ENCODE measurements at regions not wholly inside any gene's neighbourhood (a gene's known extent, or its start where the extent isn't known, plus 50 kb on each side); places are given as distances from the start of the nearest gene placed in this dataset.

GRCh38 chr12:95411057-95411456 lies 62.9 kb upstream of the METAP2 start:
- no peaks in the 10 kb centered on the region for H3K27me3 ChIP-seq (ENCODE audit: insufficient read depth, low read depth)
- H3K4me2 ChIP-seq = no peak overlapping the region
- H2AFZ ChIP-seq (ENCODE audit: low read depth) = no peak overlapping the region
- TF ChIP-seq, protein P1, sequence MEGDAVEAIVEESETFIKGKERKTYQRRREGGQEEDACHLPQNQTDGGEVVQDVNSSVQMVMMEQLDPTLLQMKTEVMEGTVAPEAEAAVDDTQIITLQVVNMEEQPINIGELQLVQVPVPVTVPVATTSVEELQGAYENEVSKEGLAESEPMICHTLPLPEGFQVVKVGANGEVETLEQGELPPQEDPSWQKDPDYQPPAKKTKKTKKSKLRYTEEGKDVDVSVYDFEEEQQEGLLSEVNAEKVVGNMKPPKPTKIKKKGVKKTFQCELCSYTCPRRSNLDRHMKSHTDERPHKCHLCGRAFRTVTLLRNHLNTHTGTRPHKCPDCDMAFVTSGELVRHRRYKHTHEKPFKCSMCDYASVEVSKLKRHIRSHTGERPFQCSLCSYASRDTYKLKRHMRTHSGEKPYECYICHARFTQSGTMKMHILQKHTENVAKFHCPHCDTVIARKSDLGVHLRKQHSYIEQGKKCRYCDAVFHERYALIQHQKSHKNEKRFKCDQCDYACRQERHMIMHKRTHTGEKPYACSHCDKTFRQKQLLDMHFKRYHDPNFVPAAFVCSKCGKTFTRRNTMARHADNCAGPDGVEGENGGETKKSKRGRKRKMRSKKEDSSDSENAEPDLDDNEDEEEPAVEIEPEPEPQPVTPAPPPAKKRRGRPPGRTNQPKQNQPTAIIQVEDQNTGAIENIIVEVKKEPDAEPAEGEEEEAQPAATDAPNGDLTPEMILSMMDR (conservative IDR thresholded peaks at IDR 0.05; ENCODE audit: low read depth, low read length) = no peak
- H3K4me1 ChIP-seq (ENCODE audit: low read depth, poor library complexity, severe bottlenecking) = no peaks in the 10 kb centered on the region
- no peaks in the 10 kb centered on the region for H3K36me3 ChIP-seq (ENCODE audit: insufficient read depth)
- no peaks in the 10 kb centered on the region for H3K79me2 ChIP-seq (ENCODE audit: insufficient read depth, low read depth)
- no peaks in the 10 kb centered on the region for H4K20me1 ChIP-seq (ENCODE audit: insufficient read depth)
- H3K9ac ChIP-seq = no peak overlapping the region
- H3K27ac ChIP-seq = no peak overlapping the region
- no peak overlapping the region for H3K4me3 ChIP-seq (IDR thresholded peaks at IDR 0.05; ENCODE audit: insufficient read depth, low read depth, low read length)

DNA sequence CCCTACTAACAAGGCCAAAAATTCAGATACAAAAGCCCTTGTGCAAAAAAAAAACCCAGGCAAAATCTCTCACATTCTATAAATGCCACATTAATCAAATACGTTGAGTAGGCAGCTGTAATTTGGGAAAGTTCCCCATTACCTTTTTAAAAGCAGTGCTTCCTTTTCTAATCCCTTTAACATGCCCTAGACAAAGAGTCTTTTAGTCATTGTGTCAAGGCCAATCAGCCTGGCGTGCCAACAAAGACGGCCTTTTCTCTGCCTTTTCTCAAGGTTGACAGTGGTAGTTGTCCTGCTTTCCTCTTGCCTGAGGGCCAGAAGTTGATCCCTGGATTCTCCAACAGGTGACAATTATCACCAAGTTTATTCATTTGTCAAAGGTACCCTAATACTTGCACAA lies 62.5 kb upstream of the METAP2 start:
- Histone ChIP-seq H3K27me3 (ENCODE audit: insufficient read depth, low read depth) (no peaks in the 10 kb centered on the region), H4K20me1 (ENCODE audit: insufficient read depth) (no peaks in the 10 kb centered on the region), H3K4me2 (no peak overlapping the region), H2AFZ (ENCODE audit: low read depth) (no peak overlapping the region), H3K4me1 (ENCODE audit: low read depth, poor library complexity, severe bottlenecking) (no peaks in the 10 kb centered on the region), H3K36me3 (ENCODE audit: insufficient read depth) (no peaks in the 10 kb centered on the region), H3K27ac (no peak overlapping the region), H3K79me2 (ENCODE audit: insufficient read depth, low read depth) (no peaks in the 10 kb centered on the region), H3K4me3 (IDR thresholded peaks at IDR 0.05; ENCODE audit: insufficient read depth, low read depth, low read length) (no peak overlapping the region), H3K9ac (no peak overlapping the region)
- TF ChIP-seq, protein P1 (conservative IDR thresholded peaks at IDR 0.05; ENCODE audit: low read depth, low read length) = no peak

DNA sequence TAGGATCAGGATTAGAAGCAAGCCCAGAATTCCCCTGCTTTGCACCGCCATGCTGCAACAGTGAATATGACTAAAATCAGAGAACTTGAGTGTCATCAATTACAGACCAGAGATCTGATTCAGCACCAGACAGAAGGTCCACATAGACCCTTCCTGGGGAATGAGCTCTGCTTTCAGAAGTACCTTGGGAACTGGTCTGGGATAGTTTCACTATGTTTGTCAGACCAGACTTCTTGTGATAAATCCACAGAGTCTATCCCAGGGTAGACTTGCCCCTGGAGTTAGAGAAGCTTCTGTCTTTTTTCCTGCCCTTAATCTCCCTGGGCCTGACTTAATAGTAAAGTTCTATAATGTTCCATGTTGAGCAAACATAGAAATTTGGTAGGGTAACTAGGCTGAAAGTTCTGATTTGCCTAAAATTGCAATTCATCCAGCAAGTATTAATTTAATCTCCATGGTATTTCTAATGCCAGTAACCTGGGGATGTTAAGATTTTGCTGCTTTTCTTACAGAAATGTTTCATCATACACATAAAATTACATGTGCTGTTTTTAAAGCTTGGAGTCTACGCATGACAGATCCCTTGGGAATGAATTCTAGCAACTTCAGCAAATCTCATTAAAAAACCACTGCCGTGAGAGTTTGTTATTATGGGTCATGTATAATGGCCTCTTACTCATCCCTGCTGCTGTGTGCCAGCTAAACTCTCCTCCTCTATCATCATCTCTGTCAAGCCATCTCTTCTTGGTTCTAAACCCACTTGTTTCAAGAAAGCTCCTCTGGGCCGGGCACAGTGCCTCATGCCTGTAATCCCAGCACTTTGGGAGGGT lies 61.3 kb upstream of the METAP2 start:
- TF ChIP-seq, protein P1 (conservative IDR thresholded peaks at IDR 0.05; ENCODE audit: low read depth, low read length) = no peak
- H2AFZ ChIP-seq (ENCODE audit: low read depth) = no peak overlapping the region
- H3K4me2 ChIP-seq = no peak overlapping the region
- no peak overlapping the region for H3K27ac ChIP-seq
- no peaks in the 10 kb centered on the region for H3K27me3 ChIP-seq (ENCODE audit: insufficient read depth, low read depth)
- H4K20me1 ChIP-seq (ENCODE audit: insufficient read depth) = no peaks in the 10 kb centered on the region
- H3K79me2 ChIP-seq (ENCODE audit: insufficient read depth, low read depth) = no peaks in the 10 kb centered on the region
- H3K36me3 ChIP-seq (ENCODE audit: insufficient read depth) = no peaks in the 10 kb centered on the region
- H3K4me1 ChIP-seq (ENCODE audit: low read depth, poor library complexity, severe bottlenecking) = no peaks in the 10 kb centered on the region
- H3K9ac ChIP-seq = no peak overlapping the region
- H3K4me3 ChIP-seq (IDR thresholded peaks at IDR 0.05; ENCODE audit: insufficient read depth, low read depth, low read length) = no peak overlapping the region

DNA sequence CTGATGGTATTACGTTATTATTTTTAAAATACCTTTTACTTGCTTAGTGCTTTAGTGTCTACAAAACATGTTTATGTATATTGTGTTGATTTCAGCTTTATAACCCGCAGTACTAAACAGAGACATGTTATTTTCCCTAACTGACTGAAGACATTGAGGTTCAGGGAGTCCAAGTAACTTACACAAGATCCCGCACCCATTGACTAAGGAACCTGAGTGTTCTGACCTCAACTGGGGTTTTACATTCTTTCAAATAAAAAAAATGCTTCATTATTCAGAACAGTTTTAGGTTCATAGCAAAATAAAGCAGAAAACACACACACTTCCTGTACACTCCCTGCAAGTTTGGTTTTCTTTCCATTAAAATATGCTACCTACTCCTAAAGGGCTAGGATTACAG lies 60.4 kb upstream of the METAP2 start:
- no peak overlapping the region for H2AFZ ChIP-seq (ENCODE audit: low read depth)
- no peak overlapping the region for H3K4me2 ChIP-seq
- TF ChIP-seq, protein P1 (conservative IDR thresholded peaks at IDR 0.05; ENCODE audit: low read depth, low read length) = no peak
- no peaks in the 10 kb centered on the region for H3K27me3 ChIP-seq (ENCODE audit: insufficient read depth, low read depth)
- no peaks in the 10 kb centered on the region for H3K79me2 ChIP-seq (ENCODE audit: insufficient read depth, low read depth)
- H3K27ac ChIP-seq = no peak overlapping the region
- H4K20me1 ChIP-seq (ENCODE audit: insufficient read depth) = no peaks in the 10 kb centered on the region
- H3K4me3 ChIP-seq (IDR thresholded peaks at IDR 0.05; ENCODE audit: insufficient read depth, low read depth, low read length) = no peak overlapping the region
- H3K36me3 ChIP-seq (ENCODE audit: insufficient read depth) = no peaks in the 10 kb centered on the region
- no peaks in the 10 kb centered on the region for H3K4me1 ChIP-seq (ENCODE audit: low read depth, poor library complexity, severe bottlenecking)
- no peak overlapping the region for H3K9ac ChIP-seq

All from KMS-11 (cell line).